Mesenchymal stem cell (in vitro differentiated cells and primary cell): ENCODE measurements at regions not wholly inside any gene's neighbourhood (a gene's known extent, or its start where the extent isn't known, plus 50 kb on each side); places are given as distances from the start of the nearest gene placed in this dataset.

ENCODE experiments used
- DNase-seq: peaks from one replicate; pipeline ENCODE4 v3.0.0-alpha.2; 2013
- H2AFZ ChIP-seq: one replicate; pipeline ENCODE4 v1.6.1; 2013; ENCODE audit warnings: low read depth, mild to moderate bottlenecking, control low read depth, inconsistent platforms, low read length, moderate library complexity
- H2AK5ac ChIP-seq: 2 replicates; pipeline ENCODE4 v1.6.1; 2013; ENCODE audit warnings: low read length, moderate library complexity, mild to moderate bottlenecking, inconsistent platforms; ENCODE audit not compliant: severe bottlenecking
- H2BK120ac ChIP-seq: one replicate; pipeline ENCODE4 v1.6.1; 2013; ENCODE audit warnings: low read depth, mild to moderate bottlenecking, inconsistent platforms, low read length, moderate library complexity
- H2BK12ac ChIP-seq, 2 experiments: one replicate each; pipeline ENCODE4 v1.6.1; 2013; ENCODE audit warnings: inconsistent platforms in 2 of 2, low read length in 2 of 2, mild to moderate bottlenecking in 2 of 2, moderate library complexity in 2 of 2, control low read depth in 1 of 2
- H2BK15ac ChIP-seq: one replicate; pipeline ENCODE4 v1.6.1; 2013; ENCODE audit warnings: mild to moderate bottlenecking, low read depth, inconsistent platforms; ENCODE audit not compliant: poor library complexity, severe bottlenecking
- H2BK5ac ChIP-seq: 2 replicates; pipeline ENCODE4 v1.6.1; 2013; ENCODE audit warnings: low read depth, mild to moderate bottlenecking, low read length, control low read depth, inconsistent platforms; ENCODE audit not compliant: poor library complexity, severe bottlenecking
- H3K14ac ChIP-seq, 2 experiments: one replicate each; pipeline ENCODE4 v1.6.1; 2013; ENCODE audit warnings: inconsistent platforms in 2 of 2, low read length in 2 of 2, control low read depth in 1 of 2, mild to moderate bottlenecking in 1 of 2, moderate library complexity in 1 of 2
- H3K18ac ChIP-seq, 2 experiments: one replicate each; pipeline ENCODE4 v1.6.1; 2013; ENCODE audit warnings: inconsistent platforms in 2 of 2, low read length in 2 of 2, control low read depth in 1 of 2, low read depth in 1 of 2, mild to moderate bottlenecking in 1 of 2
- H3K23ac ChIP-seq, 2 experiments: one replicate each; pipeline ENCODE4 v1.6.1; 2013; ENCODE audit warnings: inconsistent platforms in 2 of 2, low read length in 2 of 2, mild to moderate bottlenecking in 2 of 2, moderate library complexity in 2 of 2, control low read depth in 1 of 2
- H3K27ac ChIP-seq: 2 replicates; pipeline ENCODE4 v1.5.1; 2013; ENCODE audit warnings: mild to moderate bottlenecking, moderate library complexity, low read length, control low read depth, inconsistent platforms; ENCODE audit not compliant: poor library complexity, severe bottlenecking
- H3K27me3 ChIP-seq, 2 experiments: 2 replicates each; pipeline versions ENCODE4 v1.6.1 to v1.7.0; 2013; ENCODE audit warnings: low read length in 2 of 2, mild to moderate bottlenecking in 2 of 2, moderate library complexity in 2 of 2, control low read depth in 1 of 2, inconsistent platforms in 1 of 2; ENCODE audit not compliant: control insufficient read depth in 1 of 2, insufficient read depth in 1 of 2
- H3K36me3 ChIP-seq, 2 experiments: 2 replicates each; pipeline versions ENCODE4 v1.6.1 to v1.7.0; 2013; ENCODE audit warnings: low read length in 2 of 2, control low read depth in 1 of 2, inconsistent platforms in 1 of 2, low read depth in 1 of 2, mild to moderate bottlenecking in 1 of 2; ENCODE audit not compliant: insufficient read depth in 2 of 2, control insufficient read depth in 1 of 2
- H3K4ac ChIP-seq, 2 experiments: one replicate each; pipeline ENCODE4 v1.6.1; 2013; ENCODE audit warnings: inconsistent platforms in 2 of 2, low read length in 2 of 2, mild to moderate bottlenecking in 2 of 2, moderate library complexity in 2 of 2, control low read depth in 1 of 2, low read depth in 1 of 2
- H3K4me1 ChIP-seq: 2 replicates; pipeline ENCODE4 v1.6.1; 2013; ENCODE audit warnings: low read depth, low read length, control low read depth; ENCODE audit not compliant: control insufficient read depth, insufficient read depth
- H3K4me2 ChIP-seq: 2 replicates; pipeline ENCODE4 v1.6.1; 2013; ENCODE audit warnings: low read length, mild to moderate bottlenecking, inconsistent platforms; ENCODE audit not compliant: poor library complexity, severe bottlenecking
- H3K4me3 ChIP-seq, 2 experiments: 2 replicates each; pipeline versions ENCODE4 v1.5.1 to v1.7.0; 2013; ENCODE audit warnings: low read length in 2 of 2, mild to moderate bottlenecking in 2 of 2, control low read depth in 1 of 2, low read depth in 1 of 2; ENCODE audit not compliant: insufficient read depth in 1 of 2
- H3K79me1 ChIP-seq: replicated peaks from 2 replicates; pipeline ENCODE4 v1.6.1; 2013; ENCODE audit warnings: mild to moderate bottlenecking, control low read depth, low read length, inconsistent platforms; ENCODE audit not compliant: poor library complexity, severe bottlenecking
- H3K9ac ChIP-seq: 2 replicates; pipeline ENCODE4 v1.7.0; 2013; ENCODE audit warnings: mild to moderate bottlenecking, low read length, moderate library complexity
- H3K9me3 ChIP-seq: 2 replicates; pipeline ENCODE4 v1.7.0; 2013; ENCODE audit warnings: mild to moderate bottlenecking, low read length; ENCODE audit not compliant: control insufficient read depth
- H4K8ac ChIP-seq: one replicate; pipeline ENCODE4 v1.6.1; 2013; ENCODE audit warnings: inconsistent platforms, mild to moderate bottlenecking, low read length, moderate library complexity
- H4K91ac ChIP-seq: one replicate; pipeline ENCODE4 v1.6.1; 2013; ENCODE audit warnings: mild to moderate bottlenecking, low read length, inconsistent platforms
- WGBS: methylation state at CpG from one replicate; pipeline ENCODE4 v1.1.7; 2013; ENCODE audit warnings: mixed read lengths; 5-methylcytosine and 5-hydroxymethylcytosine counted together

GRCh38 chr1:187151555-187151954, 322.8 kb downstream of the PLA2G4A start:
- Histone ChIP-seq H3K9me3 (peaks cover 37% of the 10 kb centered on the region), H4K91ac (no peak overlapping the region), H4K8ac (no peak overlapping the region), H3K27me3 (no peaks in the 10 kb centered on the region), H3K4me3 (no peak overlapping the region), H3K14ac (no peak overlapping the region), H2BK15ac (no peak overlapping the region), H3K27ac (no peak overlapping the region), H2BK12ac (no peak overlapping the region), H3K36me3 (no peaks in the 10 kb centered on the region), H3K4ac (no peak overlapping the region), H3K9ac (no peak overlapping the region), H2AFZ (no peak overlapping the region), H3K4me2 (no peak overlapping the region), H3K4me1 (no peaks in the 10 kb centered on the region), H2BK5ac (no peak overlapping the region), H3K23ac (no peak overlapping the region), H3K79me1 (no peaks in the 10 kb centered on the region), H2AK5ac (no peak overlapping the region), H3K18ac (no peak overlapping the region), H2BK120ac (no peak overlapping the region)
- no peak for DNase-seq

GRCh38 chr1:187153047-187153446, 324.3 kb downstream of the PLA2G4A start:
- no peak overlapping the region for H2AFZ ChIP-seq
- no peak overlapping the region for H3K9ac ChIP-seq
- no peak overlapping the region for H2BK15ac ChIP-seq
- peaks cover 36% of the 10 kb centered on the region for H3K9me3 ChIP-seq
- H2BK12ac ChIP-seq, result no peak overlapping the region
- H3K14ac ChIP-seq, result no peak overlapping the region
- H3K4me3 ChIP-seq, result no peak overlapping the region
- no peak overlapping the region for H3K18ac ChIP-seq
- H3K27ac ChIP-seq, result no peak overlapping the region
- no peak overlapping the region for H2BK5ac ChIP-seq
- H3K23ac ChIP-seq, result no peak overlapping the region
- no peak overlapping the region for H2BK120ac ChIP-seq
- no peak overlapping the region for H2AK5ac ChIP-seq
- H3K4me1 ChIP-seq, result no peaks in the 10 kb centered on the region
- no peaks in the 10 kb centered on the region for H3K36me3 ChIP-seq
- no peak overlapping the region for H3K4me2 ChIP-seq
- H3K4ac ChIP-seq, result no peak overlapping the region
- no peaks in the 10 kb centered on the region for H3K79me1 ChIP-seq
- H3K27me3 ChIP-seq, result no peaks in the 10 kb centered on the region
- H4K8ac ChIP-seq, result no peak overlapping the region
- 25% methylated on average over 1 of the region's 1 CpG for WGBS
- H4K91ac ChIP-seq, result no peak overlapping the region
- no peak for DNase-seq

- H3K4me1 ChIP-seq, result no peaks in the 10 kb centered on the region
- H2AK5ac ChIP-seq, result no peak overlapping the region
- no peak overlapping the region for H3K27ac ChIP-seq
- H3K79me1 ChIP-seq, result no peaks in the 10 kb centered on the region
- H2BK12ac ChIP-seq, result no peak overlapping the region
- H3K23ac ChIP-seq, result no peak overlapping the region
- no peak overlapping the region for H3K4ac ChIP-seq
- H2AFZ ChIP-seq, result no peak overlapping the region
- no peak overlapping the region for H4K91ac ChIP-seq
- no peak overlapping the region for H2BK5ac ChIP-seq
- 60% methylated on average over 1 of the region's 1 CpG for WGBS
- H3K27me3 ChIP-seq, result no peaks in the 10 kb centered on the region
- no peak overlapping the region for H3K14ac ChIP-seq
- peak; percentile 32 for DNase-seq
- no peak overlapping the region for H3K4me3 ChIP-seq
- no peak overlapping the region for H3K4me2 ChIP-seq
- no peaks in the 10 kb centered on the region for H3K36me3 ChIP-seq
- H2BK15ac ChIP-seq, result no peak overlapping the region
- no peak overlapping the region for H3K9ac ChIP-seq
- no peak overlapping the region for H3K18ac ChIP-seq
- H3K9me3 ChIP-seq, result peaks cover 17% of the 10 kb centered on the region
- no peak overlapping the region for H4K8ac ChIP-seq
- no peak overlapping the region for H2BK120ac ChIP-seq
These were observed 328.4 kb downstream of the PLA2G4A start for GRCh38 chr1:187157115-187157514.

- DNase-seq, result peak; percentile 37
- Histone ChIP-seq H3K4me1 (no peaks in the 10 kb centered on the region), H2BK12ac (no peak overlapping the region), H4K91ac (no peak overlapping the region), H3K27ac (no peak overlapping the region), H3K4me3 (no peak overlapping the region), H3K9ac (no peak overlapping the region), H3K27me3 (no peaks in the 10 kb centered on the region), H4K8ac (no peak overlapping the region), H3K79me1 (no peaks in the 10 kb centered on the region), H3K9me3 (peaks cover 17% of the 10 kb centered on the region), H2BK120ac (no peak overlapping the region), H3K36me3 (no peaks in the 10 kb centered on the region), H3K4me2 (no peak overlapping the region), H2BK5ac (no peak overlapping the region), H3K4ac (no peak overlapping the region), H2AK5ac (no peak overlapping the region), H2BK15ac (no peak overlapping the region), H2AFZ (no peak overlapping the region), H3K23ac (no peak overlapping the region), H3K18ac (no peak overlapping the region), H3K14ac (no peak overlapping the region)
- 21% methylated on average over 2 of the region's 2 CpGs for WGBS
These were observed 328.8 kb downstream of the PLA2G4A start for GRCh38 chr1:187157552-187157951.
